Forelimb muscle (tissue), 1 donor: ENCODE measurements at regions not wholly inside any gene's neighbourhood (a gene's known extent, or its start where the extent isn't known, plus 50 kb on each side); places are given as distances from the start of the nearest gene placed in this dataset.

Experiments used
- DNase-seq: peaks from one replicate; pipeline ENCODE4 v3.0.0-alpha.2; 2013; ENCODE audit warnings: low read depth

- no peak for DNase-seq
These were observed 50.5 kb upstream of the LRRC1 start for GRCh38 chr6:53744321-53744720.

GRCh38 chr6:53741034-53741823, 53.6 kb upstream of the LRRC1 start:
- no peak for DNase-seq

GRCh38 chr6:53737746-53738145, 57.1 kb upstream of the LRRC1 start:
- DNase-seq, result no peak

GRCh38 chr6:53735896-53736295, 58.9 kb upstream of the LRRC1 start:
- no peak for DNase-seq

GRCh38 chr6:53734473-53735299, 60.1 kb upstream of the LRRC1 start:
- no peak for DNase-seq

- DNase-seq, result no peak
These were observed 62.8 kb upstream of the LRRC1 start for GRCh38 chr6:53731866-53732636.

GRCh38 chr6:53730767-53731166, 64.0 kb upstream of the LRRC1 start:
- no peak for DNase-seq

- no peak for DNase-seq
These were observed 63.1 kb upstream of the KLHL31 start for GRCh38 chr6:53728570-53729194.

- DNase-seq, result no peak
These were observed 62.2 kb upstream of the KLHL31 start for GRCh38 chr6:53727748-53728147.

GRCh38 chr6:53725791-53726575, 60.4 kb upstream of the KLHL31 start:
- peak; percentile 25 for DNase-seq

- DNase-seq, result no peak
These were observed 58.9 kb upstream of the KLHL31 start for GRCh38 chr6:53724501-53724900.

- DNase-seq, result no peak
These were observed 57.8 kb upstream of the KLHL31 start for GRCh38 chr6:53723331-53723730.

GRCh38 chr6:53721766-53722165, 56.2 kb upstream of the KLHL31 start:
- no peak for DNase-seq

GRCh38 chr6:53718597-53719460, 53.3 kb upstream of the KLHL31 start:
- peak; percentile 72 for DNase-seq

- no peak for DNase-seq
These were observed 52.0 kb upstream of the KLHL31 start for GRCh38 chr6:53717566-53717965.

GRCh38 chr6:53715434-53715833, 49.9 kb upstream of the KLHL31 start:
- DNase-seq, result no peak
